ENCODE measurements at regions not wholly inside any gene's neighbourhood (a gene's known extent, or its start where the extent isn't known, plus 50 kb on each side); places are given as distances from the start of the nearest gene placed in this dataset.

- intact Hi-C loops (cut with DNase I), result no loop called here
Observed at GRCh38 chr6:117075218-117075617, 190.1 kb upstream of the VGLL2 start.

GRCh38 chr6:117076076-117076475 is 189.3 kb upstream of the VGLL2 start:
- intact Hi-C loops (cut with DNase I), result no loop called here
- no peak for DNase-seq (ENCODE audit: low spot score)

More at GRCh38 chr6:117075218-117075617, 190.1 kb upstream of the VGLL2 start:
- DNase-seq (ENCODE audit: low spot score), result no peak

- DNase-seq (ENCODE audit: low spot score), result no peak
- intact Hi-C loops (cut with DNase I), result no loop called here
Observed at GRCh38 chr6:117077300-117077699, 188.1 kb upstream of the VGLL2 start.

GRCh38 chr6:117078624-117079023 is 186.7 kb upstream of the VGLL2 start:
- intact Hi-C loops (cut with DNase I), result no loop called here

GRCh38 chr6:117079951-117080350 is 185.4 kb upstream of the VGLL2 start:
- intact Hi-C loops (cut with DNase I), result no loop called here
- no peak for DNase-seq (ENCODE audit: low spot score)

More at GRCh38 chr6:117078624-117079023, 186.7 kb upstream of the VGLL2 start:
- no peak for DNase-seq (ENCODE audit: low spot score)

- intact Hi-C loops (cut with DNase I), result no loop called here
- no peak for DNase-seq (ENCODE audit: low spot score)
Observed at GRCh38 chr6:117089604-117090003, 175.8 kb upstream of the VGLL2 start.

- intact Hi-C loops (cut with DNase I), result no loop called here
Observed at GRCh38 chr6:117110146-117110545, 155.2 kb upstream of the VGLL2 start.

GRCh38 chr6:117110737-117111136 is 154.6 kb upstream of the VGLL2 start:
- intact Hi-C loops (cut with DNase I), result no loop called here

More at GRCh38 chr6:117110146-117110545, 155.2 kb upstream of the VGLL2 start:
- no peak for DNase-seq (ENCODE audit: low spot score)

GRCh38 chr6:117117652-117118051 is 147.7 kb upstream of the VGLL2 start:
- no peak for DNase-seq (ENCODE audit: low spot score)
- intact Hi-C loops (cut with DNase I), result no loop called here

More at GRCh38 chr6:117110737-117111136, 154.6 kb upstream of the VGLL2 start:
- peak; percentile 52 for DNase-seq (ENCODE audit: low spot score)

GRCh38 chr6:117118490-117118889 is 146.9 kb upstream of the VGLL2 start:
- DNase-seq (ENCODE audit: low spot score), result no peak
- intact Hi-C loops (cut with DNase I), result no loop called here

GRCh38 chr6:117126213-117126612 is 139.1 kb upstream of the VGLL2 start:
- intact Hi-C loops (cut with DNase I), result no loop called here
- DNase-seq (ENCODE audit: low spot score), result no peak

- no peak for DNase-seq (ENCODE audit: low spot score)
- intact Hi-C loops (cut with DNase I), result no loop called here
Observed at GRCh38 chr6:117128052-117128451, 137.3 kb upstream of the VGLL2 start.

- intact Hi-C loops (cut with DNase I), result no loop called here
- no peak for DNase-seq (ENCODE audit: low spot score)
Observed at GRCh38 chr6:117130125-117130524, 135.2 kb upstream of the VGLL2 start.

- intact Hi-C loops (cut with DNase I), result no loop called here
- no peak for DNase-seq (ENCODE audit: low spot score)
Observed at GRCh38 chr6:117136702-117137101, 128.7 kb upstream of the VGLL2 start.

GRCh38 chr6:117137711-117138110 is 127.6 kb upstream of the VGLL2 start:
- intact Hi-C loops (cut with DNase I), result no loop called here
- no peak for DNase-seq (ENCODE audit: low spot score)

- intact Hi-C loops (cut with DNase I), result no loop called here
- DNase-seq (ENCODE audit: low spot score), result no peak
Observed at GRCh38 chr6:117138425-117138824, 126.9 kb upstream of the VGLL2 start.

GRCh38 chr6:117138920-117139319 is 126.4 kb upstream of the VGLL2 start:
- DNase-seq (ENCODE audit: low spot score), result no peak
- intact Hi-C loops (cut with DNase I), result no loop called here

- DNase-seq (ENCODE audit: low spot score), result no peak
- intact Hi-C loops (cut with DNase I), result no loop called here
Observed at GRCh38 chr6:117142142-117142541, 123.2 kb upstream of the VGLL2 start.

GRCh38 chr6:117142995-117143394 is 122.4 kb upstream of the VGLL2 start:
- intact Hi-C loops (cut with DNase I), result no loop called here
- DNase-seq (ENCODE audit: low spot score), result no peak

GRCh38 chr6:117143647-117144046 is 121.7 kb upstream of the VGLL2 start:
- intact Hi-C loops (cut with DNase I), result no loop called here
- DNase-seq (ENCODE audit: low spot score), result no peak

- DNase-seq (ENCODE audit: low spot score), result no peak
- intact Hi-C loops (cut with DNase I), result no loop called here
Observed at GRCh38 chr6:117145940-117146339, 119.4 kb upstream of the VGLL2 start.

- DNase-seq (ENCODE audit: low spot score), result no peak
- intact Hi-C loops (cut with DNase I), result no loop called here
Observed at GRCh38 chr6:117149324-117149723, 116.0 kb upstream of the VGLL2 start.
